Activated CD4-positive, alpha-beta memory T cell treated with anti-CD3 and anti-CD28 coated beads for 36 hours (primary cell): ENCODE measurements at regions not wholly inside any gene's neighbourhood (a gene's known extent, or its start where the extent isn't known, plus 50 kb on each side); places are given as distances from the start of the nearest gene placed in this dataset.
A peak's percentile ranks its signal among the peaks of the same experiment; 100 is the strongest.

ENCODE experiments used
- CTCF ChIA-PET: fragments of 350-600 bp; sonication (Branson Sonifier 250); formaldehyde crosslinking; loops from one replicate; lab custom pipeline; 2021; ENCODE audit warnings: antibody characterized with exemption, inconsistent platforms; lab: Charles Lee
- POLR2A ChIA-PET: fragments of 350-600 bp; sonication (Branson Sonifier 250); formaldehyde crosslinking; loops from one replicate; lab custom pipeline; 2021; ENCODE audit warnings: antibody characterized with exemption; lab: Charles Lee
- DNase-seq: peaks from one replicate; pipeline ENCODE4 v3.0.0-alpha.2; 2020
- H3K27ac Mint-ChIP-seq: one replicate; pipeline ENCODE4 v1.8.0; 2021; ENCODE audit warnings: mixed read lengths
- H3K27me3 Mint-ChIP-seq: one replicate; pipeline ENCODE4 v1.8.0; 2021; ENCODE audit warnings: mixed read lengths
- H3K36me3 Mint-ChIP-seq: one replicate; pipeline ENCODE4 v1.8.0; 2021; ENCODE audit warnings: mixed read lengths
- H3K4me1 Mint-ChIP-seq: one replicate; pipeline ENCODE4 v1.8.0; 2021; ENCODE audit warnings: low read depth, mixed read lengths
- H3K4me3 Mint-ChIP-seq: one replicate; pipeline ENCODE4 v1.8.0; 2021; ENCODE audit warnings: mild to moderate bottlenecking, mixed read lengths
- H3K9me3 Mint-ChIP-seq: one replicate; pipeline ENCODE4 v1.8.0; 2021; ENCODE audit warnings: mixed read lengths
- intact Hi-C: fragments of 100-400 bp; cut with micrococcal nuclease; formaldehyde crosslinking; loops from one replicate; pipeline ENCODE4 v1.15.1; 2023

DNA sequence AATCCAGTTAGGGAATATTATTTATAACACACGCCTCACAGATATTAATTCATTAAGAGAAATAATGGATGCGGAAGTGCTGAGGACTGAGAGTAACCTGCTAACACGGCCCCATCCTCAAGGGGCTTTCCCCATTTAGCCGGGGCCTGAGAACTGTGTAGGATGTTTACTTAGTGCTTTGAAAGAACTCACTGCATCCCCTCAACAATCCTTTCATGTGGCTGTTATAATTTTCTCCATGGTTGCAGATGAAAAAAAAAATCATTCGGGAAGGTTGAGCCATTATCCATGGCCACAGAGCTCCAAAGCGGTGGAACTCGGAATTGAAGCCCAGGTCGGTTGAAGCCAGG, 98.2 kb downstream of the ING1 start:
- ChIA-PET POLR2A (interaction anchor here (1.1 kb wide), 1 partner anchor 99 kb away, joined by 3 read pairs; no protein-coding TSS in a partner anchor), CTCF (interaction anchor here (1.1 to 1.5 kb wide), 2 partner anchors 129 to 356 kb away, joined by 3 to 5 read pairs; no protein-coding TSS in a partner anchor)
- Mint-ChIP-seq H3K9me3 (no peaks in the 10 kb centered on the region), H3K27ac (no peak overlapping the region), H3K27me3 (peaks cover 26% of the 10 kb centered on the region), H3K36me3 (no peaks in the 10 kb centered on the region), H3K4me3 (peak overlapping the region; percentile 43), H3K4me1 (peaks cover 8% of the 10 kb centered on the region)
- intact Hi-C loops, result no loop called here
- no peak for DNase-seq

DNA sequence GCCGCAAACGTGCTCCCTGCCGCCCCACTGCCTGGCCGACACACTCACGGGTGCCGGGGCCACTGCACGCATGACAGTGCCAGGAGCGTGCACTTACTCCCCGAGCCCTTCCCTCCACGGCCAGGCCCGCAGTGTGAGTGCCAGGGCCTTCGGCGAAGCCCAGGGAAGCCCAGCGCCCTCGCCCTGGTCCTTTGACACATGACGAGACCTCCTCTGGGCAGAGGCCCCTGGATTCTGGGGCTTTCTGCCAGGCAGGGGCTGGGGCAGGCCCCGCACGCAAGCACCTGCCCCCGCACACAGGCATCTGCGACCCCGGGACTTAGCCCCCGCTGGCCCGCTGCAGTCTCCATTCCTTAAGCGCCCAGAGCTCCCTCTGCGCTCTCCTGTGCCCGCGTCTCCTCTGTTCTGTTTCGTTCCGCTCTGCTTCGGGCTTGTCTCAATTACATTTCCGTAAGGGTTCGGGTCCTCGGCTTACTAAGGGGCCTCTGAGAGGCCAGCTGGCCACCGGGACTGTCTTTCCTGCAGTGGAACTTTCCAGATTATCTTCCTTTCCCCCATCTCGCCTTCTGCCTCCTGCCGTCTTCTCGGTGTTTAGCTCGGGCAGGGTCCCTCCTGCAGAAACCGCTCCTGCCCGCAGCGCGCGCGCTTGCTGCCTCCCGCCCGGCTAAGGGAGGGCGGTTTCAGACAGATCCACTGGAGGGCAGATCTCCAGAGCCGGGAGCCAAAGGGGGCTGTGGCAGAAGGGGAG, 98.8 kb downstream of the ING1 start:
- ChIA-PET CTCF (interaction anchor here (1.1 to 1.5 kb wide), 2 partner anchors 129 to 357 kb away, joined by 3 to 5 read pairs; no protein-coding TSS in a partner anchor), POLR2A (interaction anchor here (1.1 kb wide), 1 partner anchor 100 kb away, joined by 3 read pairs; no protein-coding TSS in a partner anchor)
- Mint-ChIP-seq H3K27ac (no peak overlapping the region), H3K27me3 (peaks cover 26% of the 10 kb centered on the region), H3K36me3 (no peaks in the 10 kb centered on the region), H3K4me1 (peaks cover 8% of the 10 kb centered on the region), H3K9me3 (no peaks in the 10 kb centered on the region), H3K4me3 (peak overlapping the region; percentile 43)
- DNase-seq, result no peak
- intact Hi-C loops, result no loop called here

- CTCF ChIA-PET, result interaction anchor here (1.1 to 1.5 kb wide), 2 partner anchors 130 to 358 kb away, joined by 3 to 5 read pairs; no protein-coding TSS in a partner anchor
- H3K27ac Mint-ChIP-seq, result no peak overlapping the region
- peaks cover 25% of the 10 kb centered on the region for H3K27me3 Mint-ChIP-seq
- H3K4me3 Mint-ChIP-seq, result no peak overlapping the region
- no peak for DNase-seq
- no peaks in the 10 kb centered on the region for H3K9me3 Mint-ChIP-seq
- intact Hi-C loops, result no loop called here
- peaks cover 8% of the 10 kb centered on the region for H3K4me1 Mint-ChIP-seq
- POLR2A ChIA-PET, result interaction anchor here (1.1 kb wide), 1 partner anchor 100 kb away, joined by 3 read pairs; no protein-coding TSS in a partner anchor
- H3K36me3 Mint-ChIP-seq, result no peaks in the 10 kb centered on the region
Measured at GRCh38 chr13:110812869-110813645, 99.6 kb downstream of the ING1 start.

DNA sequence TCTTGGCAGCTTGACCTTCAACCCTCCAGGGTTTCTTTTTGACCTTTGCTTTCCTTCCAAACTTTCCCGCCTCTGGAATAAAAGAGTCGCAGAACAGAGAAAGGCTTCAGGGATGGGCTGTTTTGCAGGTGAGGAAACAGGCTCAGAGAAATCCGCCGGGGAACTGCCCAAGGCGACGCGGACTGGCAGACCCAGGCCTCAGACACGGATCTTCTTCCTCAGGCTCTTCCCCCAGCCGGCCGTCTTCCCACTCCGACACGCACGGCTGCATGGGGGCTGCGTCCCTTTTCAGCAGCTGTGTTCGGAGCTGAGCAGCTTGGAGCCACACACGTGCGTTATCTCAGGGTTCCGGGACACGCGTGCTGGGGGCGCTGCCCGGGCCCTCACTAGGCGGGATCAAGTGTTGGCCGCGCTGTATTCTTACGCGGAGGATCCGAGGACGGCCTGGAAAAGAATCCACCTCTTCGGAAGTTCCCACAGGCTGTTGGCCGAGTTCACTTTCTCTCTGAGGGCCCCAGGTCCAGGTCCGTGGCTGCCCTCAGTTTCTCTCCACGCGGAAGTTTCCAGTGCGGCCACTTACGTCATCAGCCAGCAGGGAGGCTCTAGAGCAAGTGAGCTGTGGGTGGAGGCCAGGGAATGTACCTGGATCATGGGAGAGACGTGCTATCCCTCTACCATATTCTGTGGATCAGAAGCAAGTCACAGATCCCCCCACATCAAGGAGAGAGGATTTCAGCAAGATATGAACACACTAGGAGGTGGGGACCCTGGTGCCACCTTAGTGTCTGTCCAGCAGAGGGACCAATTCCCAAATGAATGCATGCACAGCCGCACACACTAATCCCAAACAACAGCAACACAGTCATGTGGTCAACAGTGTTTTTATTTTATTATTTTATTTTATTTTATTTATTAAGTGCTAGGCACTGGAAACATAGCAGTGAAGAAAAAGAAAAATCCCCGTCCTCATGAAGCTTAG, 100.4 kb downstream of the ING1 start:
- Mint-ChIP-seq H3K9me3 (no peaks in the 10 kb centered on the region), H3K4me1 (peaks cover 8% of the 10 kb centered on the region), H3K4me3 (no peak overlapping the region), H3K27me3 (peaks cover 21% of the 10 kb centered on the region), H3K27ac (no peak overlapping the region), H3K36me3 (no peaks in the 10 kb centered on the region)
- ChIA-PET POLR2A (no interaction called here), CTCF (no interaction called here)
- intact Hi-C loops, result no loop called here
- no peak for DNase-seq

GRCh38 chr13:110815471-110816204, 99.2 kb downstream of the ANKRD10 start:
- intact Hi-C loops, result loop anchor here (5.0 kb wide), 2 partner anchors 88 to 593 kb away; no protein-coding TSS in a partner anchor
- ChIA-PET CTCF (interaction anchor here (0.8 kb wide), 1 partner anchor 360 kb away, joined by 4 read pairs; no protein-coding TSS in a partner anchor), POLR2A (interaction anchor here (0.8 kb wide), 1 partner anchor 90 kb away, joined by 3 read pairs; no protein-coding TSS in a partner anchor)
- Mint-ChIP-seq H3K4me3 (no peak overlapping the region), H3K36me3 (no peaks in the 10 kb centered on the region), H3K4me1 (peaks cover 13% of the 10 kb centered on the region), H3K9me3 (no peaks in the 10 kb centered on the region), H3K27me3 (peaks cover 18% of the 10 kb centered on the region), H3K27ac (no peak overlapping the region)
- no peak for DNase-seq

DNA sequence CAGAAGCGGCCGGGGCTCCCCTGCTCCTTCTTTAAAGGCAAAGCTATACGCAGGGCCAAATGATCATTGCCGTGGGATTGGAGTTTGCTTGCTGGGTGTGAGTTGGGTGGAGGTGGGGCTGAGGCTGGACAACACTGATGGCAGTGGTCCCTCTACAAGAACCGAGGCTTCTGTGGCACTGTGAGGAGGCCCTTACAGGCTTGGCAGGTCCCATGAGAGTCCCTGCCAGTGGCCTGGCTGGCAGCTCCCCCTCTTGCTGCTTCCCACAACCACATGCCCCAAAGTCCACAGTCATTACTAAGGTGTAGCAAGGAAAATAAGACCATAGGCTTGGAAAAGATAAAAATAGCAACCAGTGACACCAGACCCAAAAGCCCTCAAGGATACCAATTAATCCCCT, 98.4 kb downstream of the ANKRD10 start:
- Mint-ChIP-seq H3K4me1 (peaks cover 13% of the 10 kb centered on the region), H3K27ac (no peak overlapping the region), H3K4me3 (no peak overlapping the region), H3K9me3 (no peaks in the 10 kb centered on the region), H3K27me3 (peaks cover 12% of the 10 kb centered on the region), H3K36me3 (no peaks in the 10 kb centered on the region)
- intact Hi-C loops, result loop anchor here (5.0 kb wide), 2 partner anchors 89 to 594 kb away; no protein-coding TSS in a partner anchor
- ChIA-PET POLR2A (interaction anchor here (0.8 kb wide), 1 partner anchor 90 kb away, joined by 3 read pairs; no protein-coding TSS in a partner anchor), CTCF (interaction anchor here (0.8 kb wide), 1 partner anchor 361 kb away, joined by 4 read pairs; no protein-coding TSS in a partner anchor)
- DNase-seq, result no peak

DNA sequence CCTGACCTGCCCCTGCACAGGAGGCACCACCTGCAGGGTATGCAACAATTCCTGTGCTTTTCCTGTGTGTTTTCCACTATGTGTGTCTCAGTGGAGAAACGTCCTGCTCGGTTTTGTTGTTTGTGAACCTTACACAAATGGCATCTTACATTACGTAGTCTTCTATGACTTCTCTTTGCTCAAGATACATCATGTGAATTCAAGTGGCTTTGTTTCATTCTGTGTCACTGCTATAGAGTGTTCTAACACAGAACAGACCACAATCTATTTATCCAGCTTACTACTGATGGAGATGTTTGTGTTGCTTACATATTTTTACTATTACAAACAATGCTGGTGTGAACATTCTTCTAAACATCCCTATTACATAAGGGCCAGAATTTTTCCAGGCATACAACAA, 97.7 kb downstream of the ANKRD10 start:
- CTCF ChIA-PET, result interaction anchor here (2.1 to 3.3 kb wide), 4 partner anchors 135 to 361 kb away, joined by 12 to 39 read pairs (median 16); no protein-coding TSS in a partner anchor
- Mint-ChIP-seq H3K4me1 (peaks cover 8% of the 10 kb centered on the region), H3K27ac (no peak overlapping the region), H3K4me3 (no peak overlapping the region), H3K27me3 (peaks cover 6% of the 10 kb centered on the region), H3K36me3 (no peaks in the 10 kb centered on the region), H3K9me3 (no peaks in the 10 kb centered on the region)
- intact Hi-C loops, result loop anchor here (5.0 kb wide), 2 partner anchors 90 to 595 kb away; no protein-coding TSS in a partner anchor
- no peak for DNase-seq
- POLR2A ChIA-PET, result no interaction called here

DNA sequence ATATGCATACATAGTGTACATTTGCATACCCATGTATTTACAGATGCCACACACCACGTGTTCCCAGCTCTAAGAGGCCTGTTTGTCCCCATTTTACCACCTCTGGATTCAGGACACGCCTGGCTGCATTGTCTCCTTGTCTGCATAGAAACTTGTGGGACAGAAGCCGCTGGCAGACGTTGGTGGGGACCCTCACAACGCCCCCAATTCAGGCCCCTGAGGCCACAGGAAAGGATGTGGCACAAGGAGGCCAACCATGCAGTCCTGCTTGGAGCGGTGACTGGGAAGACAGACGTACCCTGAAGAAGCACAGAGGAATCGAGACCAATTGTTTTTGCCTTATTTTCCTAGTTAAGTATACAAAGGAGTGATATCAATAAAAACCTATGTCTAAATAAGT, 96.1 kb downstream of the ANKRD10 start:
- intact Hi-C loops, result loop anchor here (1.0 to 5.0 kb wide), 5 partner anchors 91 to 596 kb away; no protein-coding TSS in a partner anchor
- no peaks in the 10 kb centered on the region for H3K36me3 Mint-ChIP-seq
- no peak overlapping the region for H3K27ac Mint-ChIP-seq
- H3K9me3 Mint-ChIP-seq, result no peaks in the 10 kb centered on the region
- POLR2A ChIA-PET, result no interaction called here
- CTCF ChIA-PET, result interaction anchor here (0.6 to 3.3 kb wide), 13 partner anchors 9 to 1857 kb away, joined by 3 to 39 read pairs (median 4); no protein-coding TSS in a partner anchor
- no peak for DNase-seq
- peaks cover 3% of the 10 kb centered on the region for H3K27me3 Mint-ChIP-seq
- H3K4me1 Mint-ChIP-seq, result peaks cover 5% of the 10 kb centered on the region
- H3K4me3 Mint-ChIP-seq, result no peak overlapping the region

- intact Hi-C loops, result loop anchor here (1.0 to 5.0 kb wide), 5 partner anchors 92 to 597 kb away; no protein-coding TSS in a partner anchor
- Mint-ChIP-seq H3K27me3 (peaks cover 1% of the 10 kb centered on the region), H3K4me1 (peaks cover 5% of the 10 kb centered on the region), H3K36me3 (no peaks in the 10 kb centered on the region), H3K27ac (no peak overlapping the region), H3K9me3 (no peaks in the 10 kb centered on the region), H3K4me3 (no peak overlapping the region)
- ChIA-PET POLR2A (no interaction called here), CTCF (interaction anchor here (0.6 to 3.3 kb wide), 20 partner anchors 9 to 1858 kb away, joined by 3 to 39 read pairs (median 4); no protein-coding TSS in a partner anchor)
- DNase-seq, result peak; percentile 87
Measured at GRCh38 chr13:110819203-110820014, 95.5 kb downstream of the ANKRD10 start.

- POLR2A ChIA-PET, result no interaction called here
- no peaks in the 10 kb centered on the region for H3K27me3 Mint-ChIP-seq
- no peak overlapping the region for H3K27ac Mint-ChIP-seq
- H3K36me3 Mint-ChIP-seq, result no peaks in the 10 kb centered on the region
- H3K4me3 Mint-ChIP-seq, result no peak overlapping the region
- CTCF ChIA-PET, result interaction anchor here (0.9 to 1.7 kb wide), 7 partner anchors 41 to 365 kb away, joined by 3 to 9 read pairs (median 3); no protein-coding TSS in a partner anchor
- no peak for DNase-seq
- intact Hi-C loops, result no loop called here
- H3K4me1 Mint-ChIP-seq, result peaks cover 5% of the 10 kb centered on the region
- H3K9me3 Mint-ChIP-seq, result no peaks in the 10 kb centered on the region
Measured at GRCh38 chr13:110820322-110820721, 94.5 kb downstream of the ANKRD10 start.
